Mucosa of descending colon (tissue), 3 donors: ENCODE measurements at regions not wholly inside any gene's neighbourhood (a gene's known extent, or its start where the extent isn't known, plus 50 kb on each side); places are given as distances from the start of the nearest gene placed in this dataset.
A peak's percentile ranks its signal among the peaks of the same experiment; 100 is the strongest.

Source experiments
- ATAC-seq: fragments of 200-7000 bp; cut with Tn5 transposase; one replicate; pipeline ENCODE4 v1.9.1; 2020; ENCODE audit warnings: mild to moderate bottlenecking, moderate library complexity
- DNase-seq, 3 donors: peaks; one replicate each; pipeline ENCODE4 v3.0.0-alpha.2; 2020
- H3K36me3 ChIP-seq: fragments of 200-600 bp; one replicate; pipeline ENCODE4 v1.8.0; 2021; ENCODE audit warnings: low read depth, mild to moderate bottlenecking
- H3K4me1 ChIP-seq: fragments of 200-600 bp; one replicate; pipeline ENCODE4 v1.8.0; 2021; ENCODE audit warnings: low read depth, mild to moderate bottlenecking
- H3K4me3 ChIP-seq: fragments of 200-600 bp; one replicate; pipeline ENCODE4 v1.8.0; 2021; ENCODE audit warnings: mild to moderate bottlenecking
- H3K9me3 ChIP-seq: fragments of 200-600 bp; one replicate; pipeline ENCODE4 v1.8.0; 2021; ENCODE audit warnings: mild to moderate bottlenecking
- intact Hi-C, 2 donors: fragments of 100-400 bp; cut with DNase I in 1 of 2; cut with micrococcal nuclease in 1 of 2; formaldehyde crosslinking; loops; one replicate each; pipeline versions ENCODE4 v1.11.0 to v1.11.1; 2022; cut with DNase I, micrococcal nuclease
- TF ChIP-seq, protein P1 (sequence below): fragments of 200-600 bp; IDR thresholded peaks from one replicate; pipeline ENCODE4 v1.8.0; 2022; ENCODE audit warnings: antibody characterized with exemption, mild to moderate bottlenecking
- donor health status: DM: no; HTN: no; CAD: no; lungs with moderate emphysema.
- donor health status: DM: no; HTN: no; CAD: no.
- donor health status: DM: no; HTN: yes; CAD: no.

- no peaks in the 10 kb centered on the region for H3K36me3 ChIP-seq
- intact Hi-C loops: no loop called here
- DNase-seq (no peak), ATAC-seq (no peak)
- TF ChIP-seq, protein P1, sequence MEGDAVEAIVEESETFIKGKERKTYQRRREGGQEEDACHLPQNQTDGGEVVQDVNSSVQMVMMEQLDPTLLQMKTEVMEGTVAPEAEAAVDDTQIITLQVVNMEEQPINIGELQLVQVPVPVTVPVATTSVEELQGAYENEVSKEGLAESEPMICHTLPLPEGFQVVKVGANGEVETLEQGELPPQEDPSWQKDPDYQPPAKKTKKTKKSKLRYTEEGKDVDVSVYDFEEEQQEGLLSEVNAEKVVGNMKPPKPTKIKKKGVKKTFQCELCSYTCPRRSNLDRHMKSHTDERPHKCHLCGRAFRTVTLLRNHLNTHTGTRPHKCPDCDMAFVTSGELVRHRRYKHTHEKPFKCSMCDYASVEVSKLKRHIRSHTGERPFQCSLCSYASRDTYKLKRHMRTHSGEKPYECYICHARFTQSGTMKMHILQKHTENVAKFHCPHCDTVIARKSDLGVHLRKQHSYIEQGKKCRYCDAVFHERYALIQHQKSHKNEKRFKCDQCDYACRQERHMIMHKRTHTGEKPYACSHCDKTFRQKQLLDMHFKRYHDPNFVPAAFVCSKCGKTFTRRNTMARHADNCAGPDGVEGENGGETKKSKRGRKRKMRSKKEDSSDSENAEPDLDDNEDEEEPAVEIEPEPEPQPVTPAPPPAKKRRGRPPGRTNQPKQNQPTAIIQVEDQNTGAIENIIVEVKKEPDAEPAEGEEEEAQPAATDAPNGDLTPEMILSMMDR: no peak
- no peak overlapping the region for H3K4me3 ChIP-seq
- H3K9me3 ChIP-seq: no peaks in the 10 kb centered on the region
- H3K4me1 ChIP-seq: no peaks in the 10 kb centered on the region
These were observed 63.8 kb upstream of the RPS6KA3 start for GRCh38 chrX:20330545-20330944.

GRCh38 chrX:20329435-20329834 lies 62.7 kb upstream of the RPS6KA3 start:
- no peak for ATAC-seq
- TF ChIP-seq, protein P1: no peak

GRCh38 chrX:20325786-20326388 lies 59.2 kb upstream of the RPS6KA3 start:
- ATAC-seq (no peak), DNase-seq (no peak)
- TF ChIP-seq, protein P1: no peak
- no peaks in the 10 kb centered on the region for H3K36me3 ChIP-seq
- intact Hi-C loops: no loop called here
- H3K9me3 ChIP-seq: no peaks in the 10 kb centered on the region
- H3K4me3 ChIP-seq: no peak overlapping the region
- no peaks in the 10 kb centered on the region for H3K4me1 ChIP-seq

More at GRCh38 chrX:20329435-20329834, 62.7 kb upstream of the RPS6KA3 start:
- DNase-seq: no peak
- H3K4me1 ChIP-seq: no peaks in the 10 kb centered on the region
- no peaks in the 10 kb centered on the region for H3K9me3 ChIP-seq
- H3K4me3 ChIP-seq: no peak overlapping the region
- no peaks in the 10 kb centered on the region for H3K36me3 ChIP-seq
- intact Hi-C loops: no loop called here

DNA sequence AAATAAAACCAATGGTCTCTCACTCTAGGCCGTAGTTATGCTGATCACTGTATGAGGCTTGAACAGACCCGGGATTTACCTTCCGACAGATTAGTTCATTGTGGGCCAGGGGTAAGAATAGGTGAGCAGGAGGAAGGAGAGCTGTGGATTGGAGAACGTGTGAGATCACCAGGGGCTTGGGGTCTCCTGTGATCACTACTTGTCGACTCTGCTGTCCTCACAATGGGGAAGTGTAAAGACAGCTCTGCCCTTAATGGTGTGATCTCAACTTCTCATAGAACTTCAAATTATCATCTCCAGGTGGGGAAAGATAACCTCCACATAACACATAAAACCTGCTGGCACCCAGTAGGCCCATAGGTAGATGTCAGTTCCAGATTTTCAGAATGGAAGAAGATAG lies 56.2 kb upstream of the RPS6KA3 start:
- TF ChIP-seq, protein P1: no peak
- intact Hi-C loops: no loop called here
- Histone ChIP-seq H3K4me1 (no peaks in the 10 kb centered on the region), H3K36me3 (no peaks in the 10 kb centered on the region), H3K9me3 (no peaks in the 10 kb centered on the region), H3K4me3 (no peak overlapping the region)
- ATAC-seq (no peak), DNase-seq (no peak)

DNA sequence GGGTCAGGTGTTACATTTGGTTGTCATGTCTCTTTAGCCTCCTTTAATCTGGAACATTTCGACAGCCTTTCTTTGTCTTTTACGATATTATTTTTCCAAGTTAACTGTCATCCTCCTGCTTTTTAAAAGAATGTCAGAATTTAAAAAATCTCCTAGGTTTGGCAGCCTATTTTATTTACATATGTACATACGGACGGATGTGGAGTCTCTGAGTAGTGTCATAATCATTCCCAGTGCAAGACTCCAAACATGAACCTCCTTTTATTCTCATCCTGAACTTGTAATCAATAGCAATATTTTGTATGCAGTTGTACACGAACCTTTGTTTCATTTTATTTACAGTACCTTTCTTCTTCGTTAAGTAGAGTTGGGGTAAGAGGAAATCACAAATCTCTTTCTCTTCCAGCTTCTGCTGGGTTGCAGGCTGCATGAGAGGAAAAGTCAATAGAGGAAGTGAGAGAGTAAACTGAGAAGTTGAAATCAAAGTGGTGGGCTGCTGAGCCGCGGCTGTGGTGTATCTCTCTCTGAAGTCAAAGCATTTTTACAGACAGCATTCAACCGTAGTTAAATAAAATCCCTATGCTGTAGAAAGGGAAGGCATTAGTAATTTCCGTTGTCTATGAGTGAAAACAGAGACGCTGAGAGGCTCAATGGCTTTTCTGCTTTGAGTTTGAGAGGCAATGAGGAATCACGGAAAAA lies 53.9 kb upstream of the RPS6KA3 start:
- peak; percentile 63 for ATAC-seq
- peak in 1 of 3 donors; percentile 15 for DNase-seq
- TF ChIP-seq, protein P1: no peak
- intact Hi-C loops: no loop called here
- Histone ChIP-seq H3K4me1 (no peaks in the 10 kb centered on the region), H3K36me3 (no peaks in the 10 kb centered on the region), H3K9me3 (no peaks in the 10 kb centered on the region), H3K4me3 (no peak overlapping the region)
